Left ventricle myocardium inferior (tissue), 1 donor: ENCODE measurements at regions not wholly inside any gene's neighbourhood (a gene's known extent, or its start where the extent isn't known, plus 50 kb on each side); places are given as distances from the start of the nearest gene placed in this dataset.
"Not testable (repeated sequence)": the region's sequence is repeated elsewhere in the genome, so short reads cannot be mapped to it uniquely, and the experiment has no call there.

Experiments used
- DNase-seq: peaks from one replicate; pipeline ENCODE4 v3.0.0-alpha.2; 2020
- H3K27ac ChIP-seq: fragments of 200-600 bp; replicated peaks from 2 replicates; pipeline ENCODE4 v1.8.0; 2021
- H3K27me3 ChIP-seq: fragments of 200-600 bp; 2 replicates; pipeline ENCODE4 v1.8.0; 2021; ENCODE audit warnings: low read depth
- H3K36me3 ChIP-seq: fragments of 200-600 bp; 2 replicates; pipeline ENCODE4 v1.8.0; 2021
- H3K4me1 ChIP-seq: fragments of 200-600 bp; 2 replicates; pipeline ENCODE4 v1.8.0; 2021
- H3K4me3 ChIP-seq: fragments of 200-600 bp; 2 replicates; pipeline ENCODE4 v1.8.0; 2021; ENCODE audit warnings: mild to moderate bottlenecking, moderate library complexity
- H3K9me3 ChIP-seq: fragments of 200-600 bp; replicated peaks from 2 replicates; pipeline ENCODE4 v1.8.0; 2021
- CTCF ChIP-seq: fragments of 200-600 bp; IDR thresholded peaks from 2 replicates; pipeline ENCODE4 v1.8.0; 2021; ENCODE audit warnings: antibody characterized with exemption, mild to moderate bottlenecking, borderline replicate concordance
- intact Hi-C: fragments of 100-400 bp; cut with micrococcal nuclease; formaldehyde crosslinking; loops from one replicate; pipeline ENCODE4 v1.11.0; 2022
- donor health status: DM: no; HTN: yes; CAD: no; lungs with severe emphysema.

- DNase-seq = no peak
- Histone ChIP-seq H3K4me1 (peaks cover 5% of the 10 kb centered on the region), H3K4me3 (no peak overlapping the region), H3K36me3 (no peaks in the 10 kb centered on the region), H3K27me3 (no peaks in the 10 kb centered on the region), H3K27ac (no peak overlapping the region), H3K9me3 (no peaks in the 10 kb centered on the region)
- intact Hi-C loops = no loop called here
- no peak for TF ChIP-seq CTCF
These were observed 185.6 kb upstream of the NR3C1 start for GRCh38 chr5:143588933-143589662.

GRCh38 chr5:143588121-143588520, 184.6 kb upstream of the NR3C1 start:
- intact Hi-C loops, H3K9me3 ChIP-seq, H3K36me3 ChIP-seq, H3K4me1 ChIP-seq, H3K27ac ChIP-seq, H3K4me3 ChIP-seq, DNase-seq, H3K27me3 ChIP-seq: not testable (repeated sequence)

- Histone ChIP-seq H3K27ac (no peak overlapping the region), H3K9me3 (no peaks in the 10 kb centered on the region), H3K4me1 (peaks cover 5% of the 10 kb centered on the region), H3K36me3 (no peaks in the 10 kb centered on the region), H3K4me3 (no peak overlapping the region), H3K27me3 (no peaks in the 10 kb centered on the region)
- no peak for DNase-seq
- intact Hi-C loops = no loop called here
- TF ChIP-seq CTCF = no peak
These were observed 183.4 kb upstream of the NR3C1 start for GRCh38 chr5:143586781-143587362.

- DNase-seq = no peak
- intact Hi-C loops = no loop called here
- no peak overlapping the region for H3K27ac ChIP-seq
- no peak overlapping the region for H3K4me3 ChIP-seq
- H3K36me3 ChIP-seq = no peaks in the 10 kb centered on the region
- no peaks in the 10 kb centered on the region for H3K27me3 ChIP-seq
- no peaks in the 10 kb centered on the region for H3K9me3 ChIP-seq
- TF ChIP-seq CTCF = no peak
- H3K4me1 ChIP-seq = peaks cover 5% of the 10 kb centered on the region
These were observed 182.5 kb upstream of the NR3C1 start for GRCh38 chr5:143585970-143586369.

- Histone ChIP-seq H3K27me3 (no peaks in the 10 kb centered on the region), H3K4me3 (no peak overlapping the region), H3K36me3 (no peaks in the 10 kb centered on the region), H3K27ac (no peak overlapping the region), H3K9me3 (no peaks in the 10 kb centered on the region), H3K4me1 (peaks cover 5% of the 10 kb centered on the region)
- intact Hi-C loops = no loop called here
- no peak for DNase-seq
- no peak for TF ChIP-seq CTCF
These were observed 179.9 kb upstream of the NR3C1 start for GRCh38 chr5:143583409-143583808.

- Histone ChIP-seq H3K27me3 (no peaks in the 10 kb centered on the region), H3K4me1 (peaks cover 6% of the 10 kb centered on the region), H3K36me3 (no peaks in the 10 kb centered on the region), H3K27ac (no peak overlapping the region), H3K9me3 (no peaks in the 10 kb centered on the region), H3K4me3 (no peak overlapping the region)
- intact Hi-C loops = no loop called here
- no peak for TF ChIP-seq CTCF
- no peak for DNase-seq
These were observed 179.4 kb upstream of the NR3C1 start for GRCh38 chr5:143582869-143583268.
